Suprapubic skin (tissue), 3 donors: ENCODE measurements at regions not wholly inside any gene's neighbourhood (a gene's known extent, or its start where the extent isn't known, plus 50 kb on each side); places are given as distances from the start of the nearest gene placed in this dataset.

ENCODE experiments used
- EP300 ChIP-seq: sonication (generic); formaldehyde crosslinking; IDR thresholded peaks from one replicate; pipeline ENCODE4 v1.6.1; 2017; ENCODE audit warnings: antibody characterized with exemption
- POLR2A ChIP-seq, 2 donors: fragments of 450-650 bp; IDR thresholded peaks; one replicate each; pipeline ENCODE4 v1.6.1; 2017; ENCODE audit warnings: antibody characterized with exemption in 2 of 2, mild to moderate bottlenecking in 2 of 2, moderate library complexity in 2 of 2
- TF ChIP-seq, protein P1 (sequence below), 2 donors: fragments of 200-600 bp in 1 of 2; fragments of 450-650 bp in 1 of 2; sonication (generic) in 1 of 2; IDR thresholded peaks; one replicate each; pipeline ENCODE4 v1.5.1; 2016 to 2019; ENCODE audit warnings: antibody characterized with exemption in 2 of 2, mild to moderate bottlenecking in 1 of 2, moderate library complexity in 1 of 2

DNA sequence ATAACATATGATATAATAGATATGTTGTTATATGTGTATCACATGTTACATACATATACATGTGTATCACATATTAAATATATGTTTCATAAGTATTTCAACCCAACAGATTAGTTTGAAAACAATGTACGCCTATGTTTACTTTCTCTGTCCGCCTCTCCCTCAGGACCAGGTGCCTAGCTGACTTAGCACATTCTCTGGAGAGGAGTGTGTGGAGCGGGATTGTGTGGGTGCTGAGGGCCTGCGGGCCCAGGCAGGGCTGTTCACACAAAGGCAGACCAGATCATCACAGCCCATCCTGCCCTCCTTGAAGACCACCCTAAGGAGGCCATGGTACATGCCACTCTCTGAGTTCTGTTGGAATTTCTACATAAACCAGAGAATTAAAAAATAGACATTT lies 81.0 kb downstream of the PLXNA1 start:
- no peak for TF ChIP-seq POLR2A (IDR thresholded peaks at IDR 0.05)
- TF ChIP-seq, protein P1, sequence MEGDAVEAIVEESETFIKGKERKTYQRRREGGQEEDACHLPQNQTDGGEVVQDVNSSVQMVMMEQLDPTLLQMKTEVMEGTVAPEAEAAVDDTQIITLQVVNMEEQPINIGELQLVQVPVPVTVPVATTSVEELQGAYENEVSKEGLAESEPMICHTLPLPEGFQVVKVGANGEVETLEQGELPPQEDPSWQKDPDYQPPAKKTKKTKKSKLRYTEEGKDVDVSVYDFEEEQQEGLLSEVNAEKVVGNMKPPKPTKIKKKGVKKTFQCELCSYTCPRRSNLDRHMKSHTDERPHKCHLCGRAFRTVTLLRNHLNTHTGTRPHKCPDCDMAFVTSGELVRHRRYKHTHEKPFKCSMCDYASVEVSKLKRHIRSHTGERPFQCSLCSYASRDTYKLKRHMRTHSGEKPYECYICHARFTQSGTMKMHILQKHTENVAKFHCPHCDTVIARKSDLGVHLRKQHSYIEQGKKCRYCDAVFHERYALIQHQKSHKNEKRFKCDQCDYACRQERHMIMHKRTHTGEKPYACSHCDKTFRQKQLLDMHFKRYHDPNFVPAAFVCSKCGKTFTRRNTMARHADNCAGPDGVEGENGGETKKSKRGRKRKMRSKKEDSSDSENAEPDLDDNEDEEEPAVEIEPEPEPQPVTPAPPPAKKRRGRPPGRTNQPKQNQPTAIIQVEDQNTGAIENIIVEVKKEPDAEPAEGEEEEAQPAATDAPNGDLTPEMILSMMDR (IDR thresholded peaks at IDR 0.05): no peak
- TF ChIP-seq EP300: no peak
